Loucy (cell line): ENCODE measurements at regions not wholly inside any gene's neighbourhood (a gene's known extent, or its start where the extent isn't known, plus 50 kb on each side); places are given as distances from the start of the nearest gene placed in this dataset.

Experiments used
- H2AFZ ChIP-seq: fragments of 200-600 bp; sonication (generic); 2 replicates; pipeline ENCODE4 v1.6.0; 2016; ENCODE audit warnings: antibody characterized with exemption, mild to moderate bottlenecking, low read length, moderate library complexity
- H3F3A ChIP-seq: fragments of 200-600 bp; 2 replicates; pipeline ENCODE4 v1.6.0; 2016; ENCODE audit warnings: antibody characterized with exemption, low read depth, mild to moderate bottlenecking
- H3K27me3 ChIP-seq: fragments of 200-600 bp; sonication (generic); 2 replicates; pipeline ENCODE4 v1.6.1; 2014; ENCODE audit warnings: low read length, mild to moderate bottlenecking; ENCODE audit not compliant: insufficient read depth, poor library complexity, severe bottlenecking
- H3K36me3 ChIP-seq: fragments of 200-600 bp; sonication (generic); 2 replicates; pipeline ENCODE4 v1.6.1; 2016; ENCODE audit warnings: low read length; ENCODE audit not compliant: insufficient read depth
- H3K4me1 ChIP-seq: fragments of 200-600 bp; sonication (generic); 2 replicates; pipeline ENCODE4 v1.5.1; 2014; ENCODE audit warnings: low read length, mild to moderate bottlenecking; ENCODE audit not compliant: insufficient read depth, poor library complexity, severe bottlenecking
- H3K4me2 ChIP-seq: fragments of 200-600 bp; sonication (generic); 2 replicates; pipeline ENCODE4 v1.6.0; 2014; ENCODE audit warnings: antibody characterized with exemption, low read length, low read depth, mild to moderate bottlenecking; ENCODE audit not compliant: poor library complexity, severe bottlenecking
- H3K4me3 ChIP-seq: fragments of 200-600 bp; sonication (generic); 2 replicates; pipeline ENCODE4 v1.5.1; 2014; ENCODE audit warnings: low read length, mild to moderate bottlenecking, mixed read lengths; ENCODE audit not compliant: poor library complexity, severe bottlenecking
- H3K79me2 ChIP-seq: fragments of 200-600 bp; sonication (generic); 2 replicates; pipeline ENCODE4 v1.6.1; 2014; ENCODE audit warnings: low read length; ENCODE audit not compliant: insufficient read depth
- H3K9ac ChIP-seq: fragments of 200-600 bp; sonication (generic); 2 replicates; pipeline ENCODE4 v1.6.0; 2014; ENCODE audit warnings: mild to moderate bottlenecking, low read depth, low read length, moderate library complexity; ENCODE audit not compliant: poor library complexity, severe bottlenecking
- H3K9me2 ChIP-seq: fragments of 200-600 bp; sonication (generic); replicated peaks from 2 replicates; pipeline ENCODE4 v1.6.1; 2016; ENCODE audit warnings: low read depth, low read length, mixed read lengths
- H3K9me3 ChIP-seq: fragments of 200-600 bp; sonication (generic); 2 replicates; pipeline ENCODE4 v1.6.1; 2014; ENCODE audit warnings: mild to moderate bottlenecking, antibody characterized with exemption, low read length, low read depth; ENCODE audit not compliant: insufficient read depth
- H4K20me1 ChIP-seq: fragments of 200-600 bp; sonication (generic); 2 replicates; pipeline ENCODE4 v1.6.0; 2014; ENCODE audit warnings: antibody characterized with exemption, low read length, mild to moderate bottlenecking; ENCODE audit not compliant: insufficient read depth, poor library complexity, severe bottlenecking
- EZH2phosphoT487 ChIP-seq: fragments of 200-600 bp; IDR thresholded peaks from 2 replicates; pipeline ENCODE4 v1.6.1; 2018; ENCODE audit warnings: antibody characterized with exemption, mild to moderate bottlenecking, moderate library complexity, borderline replicate concordance
- TF ChIP-seq, protein P1 (sequence below): fragments of 200-600 bp; sonication (generic); conservative IDR thresholded peaks from 2 replicates; pipeline ENCODE4 v1.5.1; 2014; ENCODE audit warnings: mild to moderate bottlenecking, antibody characterized with exemption, low read length

DNA sequence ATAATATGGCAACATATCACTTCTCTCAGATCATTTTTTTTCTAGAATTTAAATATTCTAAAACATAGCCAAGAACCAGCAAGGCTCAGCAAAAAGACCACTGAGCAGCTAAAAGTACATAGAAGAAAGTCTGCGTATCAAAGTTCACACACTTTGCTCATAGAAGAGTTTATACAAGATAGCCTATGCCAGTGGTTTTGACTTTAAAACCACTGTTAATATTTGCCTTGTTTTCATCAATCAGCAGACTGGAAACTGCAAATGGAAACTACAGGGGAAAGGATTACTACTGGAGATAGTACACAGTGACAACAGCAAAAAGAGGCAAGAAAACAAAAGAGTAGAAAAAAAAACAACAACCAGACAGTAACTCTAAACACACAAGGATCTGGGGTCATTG is 483.3 kb downstream of the ZSWIM6 start:
- H3F3A ChIP-seq = no peaks in the 10 kb centered on the region
- H3K9me3 ChIP-seq = no peaks in the 10 kb centered on the region
- H3K9ac ChIP-seq = no peak overlapping the region
- H3K4me3 ChIP-seq = no peak overlapping the region
- H3K79me2 ChIP-seq = no peaks in the 10 kb centered on the region
- H3K4me2 ChIP-seq = no peak overlapping the region
- no peaks in the 10 kb centered on the region for H4K20me1 ChIP-seq
- H3K36me3 ChIP-seq = no peaks in the 10 kb centered on the region
- H2AFZ ChIP-seq = no peak overlapping the region
- TF ChIP-seq, protein P1, sequence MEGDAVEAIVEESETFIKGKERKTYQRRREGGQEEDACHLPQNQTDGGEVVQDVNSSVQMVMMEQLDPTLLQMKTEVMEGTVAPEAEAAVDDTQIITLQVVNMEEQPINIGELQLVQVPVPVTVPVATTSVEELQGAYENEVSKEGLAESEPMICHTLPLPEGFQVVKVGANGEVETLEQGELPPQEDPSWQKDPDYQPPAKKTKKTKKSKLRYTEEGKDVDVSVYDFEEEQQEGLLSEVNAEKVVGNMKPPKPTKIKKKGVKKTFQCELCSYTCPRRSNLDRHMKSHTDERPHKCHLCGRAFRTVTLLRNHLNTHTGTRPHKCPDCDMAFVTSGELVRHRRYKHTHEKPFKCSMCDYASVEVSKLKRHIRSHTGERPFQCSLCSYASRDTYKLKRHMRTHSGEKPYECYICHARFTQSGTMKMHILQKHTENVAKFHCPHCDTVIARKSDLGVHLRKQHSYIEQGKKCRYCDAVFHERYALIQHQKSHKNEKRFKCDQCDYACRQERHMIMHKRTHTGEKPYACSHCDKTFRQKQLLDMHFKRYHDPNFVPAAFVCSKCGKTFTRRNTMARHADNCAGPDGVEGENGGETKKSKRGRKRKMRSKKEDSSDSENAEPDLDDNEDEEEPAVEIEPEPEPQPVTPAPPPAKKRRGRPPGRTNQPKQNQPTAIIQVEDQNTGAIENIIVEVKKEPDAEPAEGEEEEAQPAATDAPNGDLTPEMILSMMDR = no peak
- no peak for TF ChIP-seq EZH2phosphoT487
- no peaks in the 10 kb centered on the region for H3K27me3 ChIP-seq
- H3K9me2 ChIP-seq = no peaks in the 10 kb centered on the region
- H3K4me1 ChIP-seq = no peaks in the 10 kb centered on the region

DNA sequence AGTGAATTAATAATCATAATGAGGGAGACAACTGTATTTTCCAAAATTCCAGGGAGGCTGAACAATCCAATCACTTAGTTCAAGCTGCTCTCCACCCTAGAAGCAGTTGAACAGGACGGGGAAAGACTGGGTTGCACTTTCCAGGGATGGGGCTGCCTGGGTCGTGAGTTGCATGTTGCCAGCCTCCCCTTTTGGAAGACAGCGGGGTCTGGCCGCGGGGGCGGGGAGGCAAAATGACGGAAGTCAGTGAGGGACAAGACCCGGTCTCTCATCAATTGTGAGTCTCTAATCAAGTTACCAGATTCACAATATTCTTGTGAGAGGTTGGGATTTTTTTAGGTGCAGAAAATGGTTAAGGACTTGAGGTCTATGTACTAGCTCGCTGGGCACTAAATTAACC is 484.1 kb downstream of the ZSWIM6 start:
- no peaks in the 10 kb centered on the region for H3F3A ChIP-seq
- no peaks in the 10 kb centered on the region for H3K79me2 ChIP-seq
- H3K36me3 ChIP-seq = no peaks in the 10 kb centered on the region
- TF ChIP-seq, protein P1 = no peak
- no peak for TF ChIP-seq EZH2phosphoT487
- H2AFZ ChIP-seq = no peak overlapping the region
- no peaks in the 10 kb centered on the region for H3K27me3 ChIP-seq
- no peaks in the 10 kb centered on the region for H3K4me1 ChIP-seq
- H3K4me3 ChIP-seq = no peak overlapping the region
- H4K20me1 ChIP-seq = no peaks in the 10 kb centered on the region
- no peaks in the 10 kb centered on the region for H3K9me3 ChIP-seq
- H3K4me2 ChIP-seq = no peak overlapping the region
- H3K9me2 ChIP-seq = no peaks in the 10 kb centered on the region
- no peak overlapping the region for H3K9ac ChIP-seq

DNA sequence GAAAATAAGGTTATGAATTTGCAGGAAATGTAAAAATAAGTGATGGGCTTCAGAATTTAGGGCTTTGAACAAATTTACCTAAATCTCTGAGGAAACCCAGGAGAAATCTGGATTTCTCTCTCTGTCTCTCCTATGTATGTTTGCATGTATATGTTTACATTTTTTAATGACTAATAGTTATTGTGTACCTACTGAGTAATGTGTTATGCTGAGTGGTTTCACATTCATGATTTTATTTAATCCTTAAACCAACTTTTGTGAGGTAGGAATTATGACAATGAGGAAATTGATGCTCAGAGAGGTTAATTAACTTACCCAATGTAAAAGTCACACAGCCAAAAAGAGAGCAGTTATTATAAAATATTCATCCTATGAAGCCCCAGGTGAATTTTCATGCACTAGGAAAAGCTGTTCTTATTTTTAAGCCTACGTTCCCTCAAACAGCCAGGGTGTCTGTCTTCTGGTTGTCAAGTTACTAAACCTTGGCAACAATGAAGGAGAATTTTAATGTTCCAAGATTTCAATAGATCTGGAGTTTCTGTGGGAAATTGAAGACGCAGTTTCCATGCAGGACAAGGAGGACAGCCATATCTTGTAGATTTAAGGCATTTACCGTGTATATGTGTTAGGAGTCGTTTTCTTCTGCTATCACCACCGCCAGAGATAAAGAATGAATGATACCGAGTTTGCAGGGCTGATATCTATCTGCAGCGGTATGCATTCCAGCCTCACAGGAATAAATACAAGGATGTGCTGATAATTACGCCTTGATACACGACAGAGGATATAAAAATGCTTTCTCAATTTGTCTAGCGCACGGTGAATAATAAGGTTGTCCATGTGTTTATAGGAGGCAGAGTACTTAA is 484.8 kb downstream of the ZSWIM6 start:
- Histone ChIP-seq H3K9me2 (no peaks in the 10 kb centered on the region), H3K4me2 (no peak overlapping the region), H3K36me3 (no peaks in the 10 kb centered on the region), H3F3A (no peaks in the 10 kb centered on the region), H3K4me3 (no peak overlapping the region), H2AFZ (no peak overlapping the region), H3K27me3 (no peaks in the 10 kb centered on the region), H4K20me1 (no peaks in the 10 kb centered on the region), H3K9ac (no peak overlapping the region), H3K9me3 (no peaks in the 10 kb centered on the region), H3K79me2 (no peaks in the 10 kb centered on the region), H3K4me1 (no peaks in the 10 kb centered on the region)
- no peak for TF ChIP-seq EZH2phosphoT487
- TF ChIP-seq, protein P1 = no peak
